ENCODE measurements at regions not wholly inside any gene's neighbourhood (a gene's known extent, or its start where the extent isn't known, plus 50 kb on each side); places are given as distances from the start of the nearest gene placed in this dataset.
A peak's percentile ranks its signal among the peaks of the same experiment; 100 is the strongest.

DNA sequence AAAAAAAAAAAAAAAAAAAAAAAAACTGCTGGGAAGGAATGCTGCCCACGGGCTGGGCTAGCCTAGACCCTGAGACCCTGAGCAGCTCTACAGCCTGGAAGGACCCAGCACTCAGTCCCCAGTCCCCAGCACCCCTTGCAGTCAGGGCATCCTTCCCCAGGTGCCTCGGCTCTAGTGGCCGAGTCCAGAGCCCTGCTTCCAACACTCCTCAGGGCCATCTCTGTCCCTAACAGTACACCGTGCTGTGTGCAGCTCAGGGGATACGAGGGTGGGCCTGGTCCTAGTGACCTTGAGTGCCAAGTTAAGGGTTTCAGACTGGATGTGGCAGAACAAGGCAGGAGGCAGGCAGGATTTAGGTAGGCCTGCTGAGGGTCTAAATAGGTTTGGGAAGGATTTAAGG lies 50.2 kb upstream of the LRP8 start:
- DNase-seq: no peak

GRCh38 chr1:53378932-53379661 lies 51.2 kb upstream of the LRP8 start:
- no peak for DNase-seq

DNA sequence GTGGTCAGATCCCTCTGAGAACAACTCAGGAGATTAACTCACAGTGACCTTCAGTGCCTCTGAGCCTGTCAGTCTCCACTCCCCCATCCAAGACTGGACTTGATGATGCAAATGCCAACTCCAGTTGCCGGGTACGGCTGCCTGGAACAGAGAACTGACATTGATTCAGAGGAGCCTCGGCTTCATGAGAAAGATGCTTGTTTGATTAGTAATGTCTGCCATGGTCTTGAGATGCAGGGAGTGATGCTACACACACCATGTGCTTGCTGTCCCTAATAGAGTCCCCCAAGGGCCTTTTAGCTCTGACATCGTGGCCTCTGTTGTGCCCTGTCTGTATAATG lies 51.8 kb upstream of the LRP8 start:
- no peak for DNase-seq

DNA sequence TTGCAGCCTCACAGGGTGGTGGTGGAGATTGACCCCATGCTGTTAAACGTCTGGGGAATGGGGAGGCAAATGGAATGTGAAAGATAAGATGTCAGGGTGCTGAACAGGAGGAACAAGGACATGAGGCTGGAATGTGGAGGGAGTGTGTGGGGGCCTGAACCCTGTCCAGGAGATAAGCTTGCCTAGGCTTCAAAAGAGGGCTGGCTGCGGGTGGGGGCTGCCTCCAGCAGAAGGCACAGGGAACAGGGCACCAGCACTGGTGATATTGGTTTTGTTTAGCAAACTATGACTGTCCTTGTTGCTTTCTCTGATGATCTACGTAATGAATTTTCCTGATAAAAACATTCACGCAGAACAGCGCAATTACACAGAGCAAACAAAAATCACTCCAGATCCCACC lies 52.4 kb upstream of the LRP8 start:
- no peak for DNase-seq

GRCh38 chr1:53381790-53382401 lies 54.0 kb upstream of the LRP8 start:
- no peak for DNase-seq

GRCh38 chr1:53383136-53383870 lies 55.4 kb upstream of the LRP8 start:
- DNase-seq: no peak

DNA sequence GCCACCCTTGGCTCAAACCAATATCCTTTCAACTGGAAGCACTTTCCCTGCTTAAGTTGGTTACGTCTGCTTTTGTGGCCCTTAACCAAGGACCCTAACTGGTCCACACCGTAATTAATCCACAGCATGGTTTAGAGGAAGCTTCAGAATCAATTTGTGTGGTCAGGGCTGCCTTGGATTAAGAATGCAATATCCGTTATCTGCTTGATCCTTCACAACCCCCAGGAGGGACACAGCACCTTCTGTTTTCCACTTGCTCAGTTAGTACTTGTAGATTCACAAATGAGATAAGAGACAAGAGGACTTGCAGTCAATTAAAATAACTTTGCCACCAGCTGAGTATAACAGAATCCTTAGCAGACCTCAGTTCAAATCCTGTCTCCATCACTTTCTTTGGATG lies 56.9 kb upstream of the LRP8 start:
- no peak for DNase-seq

DNA sequence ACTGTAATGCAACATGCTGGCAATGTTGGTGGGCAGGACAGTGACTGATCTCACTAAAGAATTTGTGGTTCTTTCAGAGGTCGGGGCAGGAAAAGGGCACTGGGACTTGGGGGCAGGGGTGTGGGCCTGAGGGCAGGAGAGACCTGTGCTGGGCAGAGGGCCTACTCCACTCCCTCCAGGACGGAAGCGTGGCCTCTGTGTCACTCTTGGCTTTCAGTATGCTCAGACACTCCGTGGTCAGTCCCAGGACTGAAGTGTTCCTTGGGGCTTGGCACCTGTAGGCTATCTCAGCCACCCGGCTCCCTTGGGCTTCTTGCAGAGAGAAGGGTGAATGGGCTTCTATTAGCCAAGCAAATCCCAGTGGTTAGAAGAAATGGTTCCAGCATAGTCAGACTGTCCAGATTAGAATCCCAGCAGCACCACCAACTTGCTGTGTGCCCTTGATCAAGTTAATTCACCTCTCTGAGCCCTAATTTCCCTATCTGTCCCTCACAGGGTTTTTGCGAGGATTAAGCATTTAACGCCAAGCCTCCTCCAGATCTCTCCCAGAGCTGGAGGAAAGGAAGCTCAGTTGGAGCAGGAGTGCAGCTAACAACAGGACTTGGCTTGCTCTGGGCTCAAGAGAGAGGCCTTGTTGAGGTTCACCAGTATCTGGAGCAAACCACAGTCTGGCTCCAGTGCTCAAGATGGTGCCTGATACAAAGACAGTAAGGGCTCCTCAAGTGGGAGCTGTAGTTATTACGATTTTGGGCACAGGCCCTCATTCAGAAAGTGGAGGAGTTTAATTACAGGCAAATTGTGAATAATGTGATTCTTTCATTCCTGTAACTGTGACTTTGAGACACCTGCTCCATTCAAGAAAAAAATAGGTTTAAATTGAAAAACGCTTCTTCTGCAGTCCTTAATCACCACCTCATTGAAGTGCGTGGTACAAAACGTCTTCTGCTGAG lies 57.7 kb upstream of the LRP8 start:
- no peak for DNase-seq

DNA sequence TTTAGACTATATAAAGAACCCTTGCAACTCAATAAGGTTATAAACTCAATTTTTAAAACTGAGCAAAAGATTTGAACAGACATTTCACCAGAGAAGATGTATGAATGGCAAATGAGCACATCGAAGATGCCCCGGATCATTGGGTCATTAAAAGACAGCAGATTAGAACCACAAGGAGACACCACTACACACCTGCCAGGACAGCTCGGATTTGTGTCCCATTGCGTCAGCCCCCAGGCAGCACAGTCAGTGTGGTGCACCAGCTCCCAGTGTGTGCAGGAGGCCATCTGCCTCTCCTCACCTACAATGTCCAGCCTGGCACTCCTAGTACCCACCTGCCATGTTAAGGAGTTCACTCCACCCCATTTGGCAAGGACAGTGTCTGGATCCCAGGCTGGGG lies 61.1 kb upstream of the LRP8 start:
- DNase-seq: no peak

DNA sequence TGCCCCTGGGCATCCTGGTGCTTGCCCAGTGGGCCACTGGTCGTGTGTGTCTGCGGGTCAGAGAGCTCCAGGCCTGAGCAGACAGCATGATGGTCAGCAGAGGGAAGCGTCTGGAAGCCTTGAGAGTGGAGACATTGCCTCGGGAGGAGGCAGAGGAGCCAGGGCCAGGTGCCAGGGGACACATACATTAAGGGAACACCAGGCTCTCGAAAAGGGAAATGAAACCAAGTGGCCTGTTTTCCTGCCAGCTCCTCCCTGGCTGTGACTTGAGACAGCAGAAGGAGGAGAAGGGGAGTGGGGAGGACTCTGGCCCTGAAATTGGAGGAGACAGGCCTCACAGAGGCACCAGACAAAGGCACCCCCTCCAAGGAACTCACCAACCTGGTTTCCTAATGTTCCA lies 62.4 kb upstream of the LRP8 start:
- DNase-seq: peak; percentile 62 to 70

DNA sequence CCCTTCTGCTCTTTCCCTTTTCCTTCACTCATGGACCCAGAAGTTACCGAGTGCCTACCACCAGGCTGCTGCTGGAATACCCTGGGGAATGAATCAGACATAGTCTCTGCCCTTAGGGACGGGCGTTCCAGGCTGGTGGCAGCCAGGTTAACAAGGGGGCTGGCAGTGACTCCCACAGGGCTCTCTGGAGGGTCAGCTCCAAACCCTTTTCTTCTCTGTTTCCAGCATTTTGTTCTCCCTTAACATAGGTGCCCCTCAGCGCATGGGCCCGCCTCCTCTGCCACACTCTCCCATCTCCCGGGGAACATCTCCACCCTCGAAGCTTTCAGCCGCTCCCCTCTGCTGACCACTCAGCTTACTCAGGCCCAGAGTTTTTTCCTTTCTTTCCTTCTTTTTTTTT lies 62.9 kb upstream of the LRP8 start:
- DNase-seq: no peak

DNA sequence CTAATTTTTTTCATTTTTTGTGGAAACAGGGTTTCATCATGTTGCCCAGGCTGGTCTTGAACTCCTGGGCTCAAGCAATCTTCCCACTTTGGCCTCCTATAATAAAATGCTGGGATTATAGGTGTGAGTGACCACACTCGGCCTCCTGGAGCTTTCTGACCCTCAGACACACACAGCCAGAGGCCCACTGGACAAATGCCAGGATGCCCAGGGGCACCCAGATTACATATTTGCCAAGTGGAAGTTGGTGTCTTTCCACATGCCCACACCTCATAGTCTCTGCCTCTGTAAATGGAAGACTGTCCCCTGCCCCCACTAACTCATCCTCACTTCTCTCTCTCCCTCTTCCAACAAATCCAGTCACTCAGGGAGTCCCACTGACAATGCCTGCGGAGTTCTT lies 63.4 kb upstream of the LRP8 start:
- no peak for DNase-seq

GRCh38 chr1:53391982-53392381 lies 64.1 kb upstream of the LRP8 start:
- DNase-seq: no peak

GRCh38 chr1:53392460-53392859 lies 64.6 kb upstream of the LRP8 start:
- no peak for DNase-seq

DNA sequence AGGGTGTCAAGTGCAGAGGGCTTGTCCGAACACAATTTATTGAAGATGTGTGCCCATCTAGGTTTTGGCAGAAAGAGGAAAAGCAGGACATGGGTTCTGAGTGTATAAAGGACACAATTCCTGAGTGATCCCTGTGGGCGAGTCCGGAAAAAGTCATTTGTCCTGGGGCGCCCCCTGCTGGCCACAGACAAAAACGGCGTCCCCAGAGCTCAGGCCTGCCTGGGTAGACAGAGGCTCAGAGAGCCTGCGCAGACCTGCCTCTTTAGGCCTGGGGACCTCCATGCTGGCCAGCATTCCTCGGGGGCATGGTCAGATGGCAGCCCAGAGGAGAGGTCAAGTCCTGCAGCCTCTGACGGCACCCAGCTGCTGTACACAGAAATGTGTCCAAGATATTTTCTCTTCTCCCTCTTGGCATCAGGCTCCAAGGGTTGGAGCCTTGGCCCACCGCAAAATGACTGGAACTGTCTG lies 65.5 kb upstream of the LRP8 start:
- DNase-seq: peak; percentile 45 to 91

DNA sequence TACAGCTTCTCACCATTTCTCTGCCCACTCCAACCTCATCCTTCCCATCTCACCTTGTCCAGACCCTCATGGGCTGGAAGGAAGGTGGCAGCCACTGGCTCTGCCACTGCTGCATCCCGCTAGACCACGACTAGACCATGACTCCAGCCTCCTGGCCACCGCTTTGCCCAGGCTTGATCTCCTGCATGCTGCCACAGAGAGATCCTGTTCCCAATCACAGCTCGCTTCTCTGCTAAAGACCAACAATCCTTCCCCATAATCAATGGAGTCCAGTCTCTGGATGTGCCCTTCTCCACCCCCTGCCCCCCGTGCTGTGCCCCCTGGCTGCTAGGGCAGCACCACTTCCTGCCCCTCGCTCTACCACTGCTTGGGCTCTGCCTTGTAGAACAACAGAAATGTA lies 64.9 kb upstream of the DMRTB1 start:
- DNase-seq: no peak

DNA sequence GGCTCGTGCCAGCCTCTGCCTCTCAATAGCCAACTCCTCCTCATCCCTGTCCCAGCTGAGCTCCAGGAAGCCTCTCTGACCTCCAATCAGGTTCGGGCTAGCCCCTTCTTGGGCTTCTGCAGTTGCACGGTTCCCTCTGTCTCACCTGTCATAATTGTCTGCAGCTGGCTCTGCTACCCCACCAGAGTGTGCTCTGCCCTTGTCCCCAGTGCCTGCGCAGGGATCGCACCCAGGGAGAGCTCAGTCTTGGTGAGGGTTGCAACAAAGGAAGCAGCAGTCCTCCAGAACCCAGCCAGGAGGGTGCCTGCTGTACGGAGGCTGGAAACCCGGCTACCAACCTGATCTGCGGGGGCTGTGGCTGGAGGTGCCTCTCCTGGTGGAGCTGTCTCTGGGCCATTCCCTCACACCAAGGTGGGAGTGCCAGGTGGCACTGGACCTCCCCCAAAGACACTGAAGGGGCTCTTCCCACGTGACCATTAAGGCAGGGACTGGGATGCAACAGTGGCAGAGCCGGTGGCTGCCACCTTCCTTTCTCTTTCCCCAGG lies 63.5 kb upstream of the DMRTB1 start:
- DNase-seq: no peak

GRCh38 chr1:53396573-53397268 lies 62.5 kb upstream of the DMRTB1 start:
- DNase-seq: no peak

GRCh38 chr1:53398091-53398490 lies 61.1 kb upstream of the DMRTB1 start:
- DNase-seq: no peak

DNA sequence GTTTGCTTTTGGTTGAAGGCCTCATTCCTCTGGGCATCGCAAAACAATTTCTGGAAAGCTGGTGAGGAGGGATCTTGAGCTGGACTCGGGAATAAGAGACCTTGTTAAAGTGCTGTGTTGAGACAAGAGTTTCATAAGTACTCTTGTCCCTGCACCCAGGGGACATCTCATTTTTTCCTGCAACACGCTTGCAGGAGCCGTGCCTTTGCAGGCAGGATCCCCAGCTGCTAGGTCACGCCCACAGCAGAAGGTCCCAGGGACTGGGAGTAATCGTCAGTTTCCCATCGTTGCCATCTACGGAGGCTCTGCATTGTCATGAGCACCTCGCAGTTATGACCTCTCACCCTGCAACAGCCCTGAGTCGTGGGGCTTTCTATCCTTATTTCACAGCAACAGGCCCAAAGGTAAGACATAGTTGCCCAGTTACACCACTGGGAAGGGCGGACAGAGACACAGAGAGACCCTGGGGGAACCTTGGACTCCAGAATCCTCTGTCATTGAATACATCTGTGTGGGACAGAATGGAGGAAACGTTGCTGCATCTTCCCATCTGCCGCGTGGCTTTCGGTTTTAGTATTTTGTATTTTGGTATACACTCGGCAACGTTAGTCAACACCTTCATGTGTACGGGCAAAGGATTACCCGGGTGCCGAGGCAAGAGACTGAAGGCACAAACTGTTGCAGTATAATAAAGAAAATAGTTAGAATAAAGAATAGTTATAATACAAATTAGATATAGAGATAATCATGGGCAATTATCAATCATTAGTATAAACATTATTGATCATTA lies 60.4 kb upstream of the DMRTB1 start:
- no peak for DNase-seq

Data from inflammatory macrophage treated with lipopolysaccharide for 1 hour (primary cell).